T-helper 1 cell treated with Interleukin-12 subunit alpha and Interleukin-12 subunit beta and Interleukin-4 antibody, amounts not matched to agents 30 μg/mL and 1 μg/mL, for 36 hours (primary cell): ENCODE measurements at regions not wholly inside any gene's neighbourhood (a gene's known extent, or its start where the extent isn't known, plus 50 kb on each side); places are given as distances from the start of the nearest gene placed in this dataset.

Experiments
- H3K27ac Mint-ChIP-seq: one replicate; pipeline ENCODE4 v1.8.0; 2021; ENCODE audit warnings: mild to moderate bottlenecking, mixed read lengths
- H3K27me3 Mint-ChIP-seq: one replicate; pipeline ENCODE4 v1.8.0; 2021; ENCODE audit warnings: low read depth, mixed read lengths
- H3K36me3 Mint-ChIP-seq: one replicate; pipeline ENCODE4 v1.8.0; 2021; ENCODE audit warnings: low read depth, mixed read lengths
- H3K4me1 Mint-ChIP-seq: one replicate; pipeline ENCODE4 v1.8.0; 2021; ENCODE audit warnings: low read depth, mixed read lengths
- H3K4me3 Mint-ChIP-seq: one replicate; pipeline ENCODE4 v1.8.0; 2021; ENCODE audit warnings: mild to moderate bottlenecking, moderate library complexity, mixed read lengths
- H3K9me3 Mint-ChIP-seq: one replicate; pipeline ENCODE4 v1.8.0; 2021; ENCODE audit warnings: mixed read lengths

DNA sequence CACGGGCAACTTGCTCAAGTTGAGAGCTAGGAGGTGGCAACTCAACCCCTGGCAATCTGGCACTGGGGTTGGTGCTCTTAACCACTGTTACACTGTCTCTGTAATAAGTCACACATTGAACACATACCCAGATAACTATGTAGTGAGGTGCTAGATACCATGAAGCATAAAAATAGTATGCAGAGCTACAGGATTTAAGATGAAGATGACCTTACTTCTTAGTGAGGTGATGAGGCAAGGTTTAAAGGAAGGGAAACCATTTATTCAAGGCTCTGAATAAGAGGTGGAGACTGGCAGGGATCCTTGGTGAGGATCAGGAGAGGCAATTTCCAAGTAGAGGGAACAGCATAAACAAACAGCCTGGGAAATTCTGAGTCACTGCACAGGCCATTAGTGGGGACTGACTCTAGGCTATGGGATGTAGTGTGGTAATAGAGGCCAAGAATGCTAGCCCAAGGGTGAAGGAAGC lies 67.6 kb upstream of the NR3C1 start:
- Mint-ChIP-seq H3K4me3 (no peak overlapping the region), H3K27me3 (peaks cover 3% of the 10 kb centered on the region), H3K36me3 (no peaks in the 10 kb centered on the region), H3K9me3 (no peaks in the 10 kb centered on the region), H3K4me1 (no peaks in the 10 kb centered on the region), H3K27ac (no peak overlapping the region)

DNA sequence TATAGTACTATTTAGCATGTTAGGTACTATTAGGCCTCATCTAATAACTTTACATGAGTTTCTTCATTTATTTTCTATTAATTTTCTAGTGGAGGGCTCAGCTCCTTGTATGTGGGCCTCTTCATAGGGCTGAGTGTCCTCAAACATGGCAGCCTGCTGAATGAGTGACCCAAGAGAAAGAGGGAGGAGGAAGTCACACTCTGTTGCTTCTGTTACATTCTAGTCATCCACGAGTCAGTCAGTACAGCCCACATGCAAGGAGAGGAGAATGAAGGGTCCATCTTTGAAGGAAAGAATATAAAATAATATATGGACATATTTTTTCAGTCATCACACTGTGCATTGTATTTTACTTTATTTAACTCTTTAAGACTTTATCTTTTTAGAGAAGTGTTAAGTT lies 66.6 kb upstream of the NR3C1 start:
- Mint-ChIP-seq H3K27me3 (peaks cover 3% of the 10 kb centered on the region), H3K27ac (no peak overlapping the region), H3K4me3 (no peak overlapping the region), H3K4me1 (no peaks in the 10 kb centered on the region), H3K9me3 (no peaks in the 10 kb centered on the region), H3K36me3 (no peaks in the 10 kb centered on the region)

DNA sequence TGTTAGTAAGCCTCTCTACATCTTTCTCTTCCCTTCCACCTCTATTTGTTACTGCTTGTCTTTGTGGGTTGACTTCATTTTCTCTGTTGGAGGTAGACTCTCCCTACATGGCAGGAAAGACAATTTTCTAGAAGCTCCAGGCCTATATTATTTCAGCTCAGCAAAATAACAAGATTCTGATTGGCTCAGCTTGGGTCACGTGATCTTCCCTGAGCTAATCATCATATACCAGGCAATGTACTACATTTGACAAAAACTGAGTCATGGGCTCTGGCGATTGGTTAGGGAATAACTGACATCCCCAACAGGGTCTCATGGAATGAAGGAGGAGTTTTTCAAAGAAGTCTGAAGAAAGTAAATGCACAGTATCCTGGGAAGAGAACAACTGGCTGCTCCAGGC lies 65.6 kb upstream of the NR3C1 start:
- Mint-ChIP-seq H3K9me3 (no peaks in the 10 kb centered on the region), H3K27me3 (peaks cover 3% of the 10 kb centered on the region), H3K27ac (no peak overlapping the region), H3K4me1 (no peaks in the 10 kb centered on the region), H3K4me3 (no peak overlapping the region), H3K36me3 (no peaks in the 10 kb centered on the region)

DNA sequence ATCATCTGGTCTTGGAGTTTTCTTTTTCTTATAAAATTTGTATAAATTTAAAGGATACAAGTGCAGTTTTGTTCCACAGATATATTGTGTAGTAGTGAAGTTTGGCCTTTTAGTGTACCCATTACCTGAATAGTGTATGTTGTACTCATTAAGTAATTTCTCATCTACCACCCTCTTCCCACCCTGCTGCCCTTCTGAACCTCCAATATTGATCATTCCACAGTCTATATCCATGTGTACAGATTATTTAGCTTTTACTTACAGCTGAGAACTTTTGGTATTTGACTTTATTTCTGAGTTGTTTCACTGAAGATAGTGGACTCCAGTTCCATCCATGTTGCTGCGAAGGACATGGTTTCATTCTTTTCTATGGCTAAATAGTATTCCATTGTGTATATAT lies 63.1 kb upstream of the NR3C1 start:
- no peak overlapping the region for H3K4me3 Mint-ChIP-seq
- no peaks in the 10 kb centered on the region for H3K4me1 Mint-ChIP-seq
- H3K27ac Mint-ChIP-seq, result no peak overlapping the region
- H3K36me3 Mint-ChIP-seq, result peaks cover 1% of the 10 kb centered on the region
- peaks cover 3% of the 10 kb centered on the region for H3K27me3 Mint-ChIP-seq
- H3K9me3 Mint-ChIP-seq, result no peaks in the 10 kb centered on the region

DNA sequence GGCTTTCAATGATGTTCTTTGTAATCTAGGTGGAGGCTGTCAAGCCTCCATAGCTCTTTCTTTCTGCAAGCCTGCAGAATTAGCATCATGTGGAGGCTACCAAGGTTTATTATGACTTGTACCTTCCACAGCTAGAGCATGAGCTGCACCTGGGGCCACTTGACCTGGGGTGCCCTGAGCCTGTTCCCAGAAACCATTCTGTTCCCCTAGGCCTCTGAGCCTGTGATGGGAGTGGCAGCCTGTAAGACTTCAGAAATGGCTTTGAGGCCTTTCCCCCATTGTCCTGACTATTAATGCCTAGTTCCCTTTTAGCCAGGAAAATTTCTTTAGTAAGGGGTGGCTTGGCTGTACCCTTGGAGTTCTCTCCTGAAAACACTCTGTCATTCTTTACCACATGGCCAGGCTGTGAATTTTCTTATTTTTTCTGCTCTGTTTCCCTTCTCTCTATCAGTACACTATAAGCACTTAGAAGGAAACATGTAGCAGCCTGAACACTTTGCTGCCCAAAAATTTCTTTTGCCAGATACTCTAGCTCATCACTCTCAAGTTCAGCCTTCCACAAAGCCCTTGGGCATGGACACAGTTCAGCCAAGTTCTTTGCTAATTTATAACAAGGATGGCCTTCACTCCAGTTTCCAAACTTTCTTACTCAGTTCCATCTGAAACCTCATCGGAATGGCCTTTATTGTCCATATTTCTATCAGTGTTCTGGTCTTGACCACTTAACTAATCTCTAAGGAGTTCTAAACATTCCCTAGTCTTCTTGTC lies 61.4 kb upstream of the NR3C1 start:
- Mint-ChIP-seq H3K27ac (no peak overlapping the region), H3K9me3 (no peaks in the 10 kb centered on the region), H3K36me3 (peaks cover 1% of the 10 kb centered on the region), H3K4me1 (no peaks in the 10 kb centered on the region), H3K4me3 (no peak overlapping the region), H3K27me3 (no peaks in the 10 kb centered on the region)

DNA sequence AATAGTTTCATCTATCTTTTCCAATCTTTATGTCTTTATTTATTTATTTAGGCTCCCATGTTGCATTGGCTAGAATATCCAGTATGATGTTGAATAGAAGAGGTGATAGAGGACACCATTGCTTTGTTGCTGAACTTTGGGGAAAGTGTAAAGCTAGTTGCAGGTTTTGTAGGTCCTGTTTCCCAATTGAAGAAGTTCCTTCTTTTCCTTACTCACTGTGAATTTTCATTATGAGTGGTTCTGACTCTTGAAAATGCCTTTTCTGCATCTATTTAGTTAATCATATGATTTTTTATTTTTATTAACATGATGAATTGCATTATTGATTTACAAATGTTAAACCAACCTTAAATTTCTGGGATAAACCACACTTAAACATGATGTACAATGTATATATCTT lies 58.9 kb upstream of the NR3C1 start:
- H3K36me3 Mint-ChIP-seq, result peaks cover 1% of the 10 kb centered on the region
- H3K27ac Mint-ChIP-seq, result no peak overlapping the region
- H3K27me3 Mint-ChIP-seq, result no peaks in the 10 kb centered on the region
- H3K4me3 Mint-ChIP-seq, result no peak overlapping the region
- H3K4me1 Mint-ChIP-seq, result no peaks in the 10 kb centered on the region
- H3K9me3 Mint-ChIP-seq, result no peaks in the 10 kb centered on the region

DNA sequence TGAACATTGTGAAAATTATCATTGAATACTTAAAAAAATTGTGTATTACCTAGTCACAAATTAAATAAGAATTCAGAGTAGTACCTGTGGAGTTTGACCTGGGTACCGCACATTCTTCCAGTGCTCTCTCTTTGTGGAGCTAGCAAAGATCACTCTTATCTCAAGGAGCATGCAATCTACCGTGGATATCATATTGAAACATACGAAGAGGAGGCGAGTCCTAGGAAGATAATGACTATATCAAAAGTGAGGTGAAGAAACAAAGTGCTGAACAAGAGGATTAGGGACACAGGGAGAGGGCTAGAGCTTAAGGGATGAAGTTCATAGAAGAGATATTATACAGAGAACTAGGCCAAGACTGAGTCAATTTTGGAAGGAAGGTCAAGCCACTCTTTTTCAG lies 55.9 kb upstream of the NR3C1 start:
- H3K4me3 Mint-ChIP-seq, result no peak overlapping the region
- H3K27me3 Mint-ChIP-seq, result no peaks in the 10 kb centered on the region
- H3K36me3 Mint-ChIP-seq, result peaks cover 1% of the 10 kb centered on the region
- H3K4me1 Mint-ChIP-seq, result no peaks in the 10 kb centered on the region
- no peaks in the 10 kb centered on the region for H3K9me3 Mint-ChIP-seq
- H3K27ac Mint-ChIP-seq, result no peak overlapping the region

DNA sequence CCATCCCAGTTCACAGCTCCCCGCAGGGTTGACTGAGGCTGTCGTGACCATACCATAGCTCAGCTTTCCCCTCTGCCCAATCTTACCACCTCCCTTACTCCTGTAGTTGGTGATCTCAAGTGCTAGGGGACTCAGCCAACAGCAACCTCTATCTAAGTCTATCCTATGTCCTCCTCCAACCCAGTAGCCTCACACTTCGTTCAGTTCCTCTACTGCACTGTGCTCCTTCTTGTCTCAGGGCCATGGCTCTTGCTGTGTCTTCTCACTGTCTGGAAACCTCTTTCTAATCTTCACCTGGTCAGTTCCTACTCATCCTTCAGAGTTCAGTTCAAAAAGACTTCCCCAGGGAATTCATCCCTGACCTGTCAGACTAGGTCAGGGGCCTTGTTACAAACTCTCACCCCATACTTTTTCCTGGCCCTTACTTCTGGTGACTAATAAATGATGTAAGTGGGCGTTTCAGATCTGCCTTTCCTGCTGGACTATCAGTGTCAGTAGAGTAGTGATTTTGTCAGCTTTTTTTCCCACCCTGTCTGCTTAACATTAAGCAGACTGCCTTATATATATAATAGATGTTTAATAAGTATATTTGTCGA lies 53.6 kb upstream of the NR3C1 start:
- Mint-ChIP-seq H3K4me1 (no peaks in the 10 kb centered on the region), H3K36me3 (no peaks in the 10 kb centered on the region), H3K4me3 (no peak overlapping the region), H3K27ac (no peak overlapping the region), H3K9me3 (no peaks in the 10 kb centered on the region), H3K27me3 (no peaks in the 10 kb centered on the region)

DNA sequence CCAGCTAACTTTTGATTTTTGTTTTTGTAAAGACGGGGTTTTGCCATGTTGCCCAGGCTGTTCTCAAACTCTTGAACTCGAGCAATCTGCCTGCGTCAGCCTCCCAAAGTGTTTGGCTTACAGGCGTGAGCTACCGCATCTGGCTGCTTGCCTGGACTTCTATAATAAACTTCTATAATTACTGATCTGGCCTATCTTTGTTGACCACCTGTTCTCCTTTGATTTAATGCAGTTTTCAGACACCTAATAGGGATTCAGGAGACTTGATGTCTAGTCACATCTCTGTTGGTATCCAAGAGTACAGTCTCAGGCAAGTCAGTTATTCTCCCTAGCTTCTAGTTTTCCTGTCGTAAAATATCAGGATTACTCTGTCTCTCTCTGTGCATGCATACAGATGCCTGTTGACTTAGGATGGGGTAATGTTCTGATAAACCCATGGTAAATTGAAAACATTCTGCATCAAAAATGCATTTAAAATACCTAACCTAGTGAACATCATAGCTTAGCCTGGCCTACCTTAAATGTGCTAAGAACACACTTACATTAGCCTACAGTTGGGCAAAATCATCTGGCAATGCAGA lies 51.5 kb upstream of the NR3C1 start:
- H3K36me3 Mint-ChIP-seq, result no peaks in the 10 kb centered on the region
- no peaks in the 10 kb centered on the region for H3K4me1 Mint-ChIP-seq
- no peak overlapping the region for H3K4me3 Mint-ChIP-seq
- no peaks in the 10 kb centered on the region for H3K9me3 Mint-ChIP-seq
- no peak overlapping the region for H3K27ac Mint-ChIP-seq
- no peaks in the 10 kb centered on the region for H3K27me3 Mint-ChIP-seq

DNA sequence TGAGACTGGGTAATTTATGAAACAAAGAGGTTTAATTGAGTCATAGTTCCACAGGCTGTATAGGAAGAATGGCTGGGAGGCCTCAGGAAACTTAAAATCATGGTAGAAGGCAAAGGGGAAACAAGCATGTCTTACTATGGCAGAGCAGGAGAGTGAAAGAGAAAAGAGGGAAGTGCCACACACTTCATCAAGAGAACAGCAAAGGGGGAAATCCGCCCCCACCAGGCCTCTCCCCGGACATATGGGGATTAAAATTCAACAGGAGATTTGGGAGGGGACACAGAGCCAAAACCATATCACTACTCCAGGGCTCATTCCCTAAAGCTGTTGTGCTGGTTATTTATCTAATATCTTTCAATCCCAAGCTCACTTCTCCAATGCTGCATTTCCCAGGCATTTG lies 50.2 kb upstream of the NR3C1 start:
- Mint-ChIP-seq H3K36me3 (no peaks in the 10 kb centered on the region), H3K27ac (no peak overlapping the region), H3K4me3 (no peak overlapping the region), H3K4me1 (no peaks in the 10 kb centered on the region), H3K27me3 (no peaks in the 10 kb centered on the region), H3K9me3 (no peaks in the 10 kb centered on the region)
